ENCODE measurements at regions not wholly inside any gene's neighbourhood (a gene's known extent, or its start where the extent isn't known, plus 50 kb on each side); places are given as distances from the start of the nearest gene placed in this dataset.
"Not testable (repeated sequence)": the region's sequence is repeated elsewhere in the genome, so short reads cannot be mapped to it uniquely, and the experiment has no call there.

GRCh38 chr13:50291611-50292010 lies 276.4 kb downstream of the KCNRG start:
- H3K36me3 ChIP-seq (ENCODE audit: control insufficient read depth in 4 of 4, insufficient read depth in 4 of 4, low read length in 4 of 4) = no peaks in the 10 kb centered on the region
- DNase-seq (no peak), ATAC-seq (ENCODE audit: insufficient read depth, low FRiP score) (no peak)
- H3K9me3 ChIP-seq (ENCODE audit: control insufficient read depth in 4 of 4, insufficient read depth in 3 of 4, low read length in 3 of 4) = no peaks in the 10 kb centered on the region
- H3K4me3 ChIP-seq = no peak overlapping the region
- no peak for TF ChIP-seq CTCF (IDR thresholded peaks at IDR 0.05; ENCODE audit: control extremely low read depth, extremely low read depth)
- H3K9ac ChIP-seq (ENCODE audit: insufficient read depth in 1 of 2, low read length in 2 of 2) = no peak overlapping the region
- H3K27me3 ChIP-seq (ENCODE audit: control insufficient read depth in 3 of 3, insufficient read depth in 3 of 3, low read length in 2 of 3) = no peaks in the 10 kb centered on the region
- H3K4me1 ChIP-seq (ENCODE audit: control insufficient read depth in 5 of 5, insufficient read depth in 5 of 5, low read length in 5 of 5) = peaks cover 0 to 2% (median 0%) of the 10 kb centered on the region in 5 donors
- WGBS, 2 donors = 87 to 94% methylated on average over 2 of the region's 2 CpGs
- no peak overlapping the region for H3K27ac ChIP-seq (ENCODE audit: low read depth in 1 of 2, low read length in 1 of 2)

- H3K27ac ChIP-seq (ENCODE audit: low read depth in 1 of 2, low read length in 1 of 2) = no peak overlapping the region
- no peaks in the 10 kb centered on the region for H3K36me3 ChIP-seq (ENCODE audit: control insufficient read depth in 4 of 4, insufficient read depth in 4 of 4, low read length in 4 of 4)
- no peaks in the 10 kb centered on the region for H3K27me3 ChIP-seq (ENCODE audit: control insufficient read depth in 3 of 3, insufficient read depth in 3 of 3, low read length in 2 of 3)
- no peak overlapping the region for H3K4me3 ChIP-seq
- TF ChIP-seq CTCF (IDR thresholded peaks at IDR 0.05; ENCODE audit: control extremely low read depth, extremely low read depth) = no peak
- 37 to 50% methylated on average over 1 of the region's 1 CpG for WGBS, 2 donors
- H3K4me1 ChIP-seq (ENCODE audit: control insufficient read depth in 5 of 5, insufficient read depth in 5 of 5, low read length in 5 of 5) = peaks cover 0 to 2% (median 0%) of the 10 kb centered on the region in 5 donors
- DNase-seq = no peak
- no peak for ATAC-seq (ENCODE audit: insufficient read depth, low FRiP score)
- no peaks in the 10 kb centered on the region for H3K9me3 ChIP-seq (ENCODE audit: control insufficient read depth in 4 of 4, insufficient read depth in 3 of 4, low read length in 3 of 4)
- no peak overlapping the region for H3K9ac ChIP-seq (ENCODE audit: insufficient read depth in 1 of 2, low read length in 2 of 2)
These were observed 276.8 kb downstream of the KCNRG start for GRCh38 chr13:50292081-50292480.

- H3K36me3 ChIP-seq (ENCODE audit: control insufficient read depth in 4 of 4, insufficient read depth in 4 of 4, low read length in 4 of 4); H3K9ac ChIP-seq (ENCODE audit: insufficient read depth in 1 of 2, low read length in 2 of 2); H3K27me3 ChIP-seq (ENCODE audit: control insufficient read depth in 3 of 3, insufficient read depth in 3 of 3, low read length in 2 of 3); DNase-seq; H3K9me3 ChIP-seq (ENCODE audit: control insufficient read depth in 4 of 4, insufficient read depth in 3 of 4, low read length in 3 of 4); H3K27ac ChIP-seq (ENCODE audit: low read depth in 1 of 2, low read length in 1 of 2); H3K4me1 ChIP-seq (ENCODE audit: control insufficient read depth in 5 of 5, insufficient read depth in 5 of 5, low read length in 5 of 5); ATAC-seq (ENCODE audit: insufficient read depth, low FRiP score); H3K4me3 ChIP-seq: not testable (repeated sequence)
- WGBS, 2 donors = 65 to 93% methylated on average over 4 of the region's 4 CpGs
These were observed 279.2 kb downstream of the KCNRG start for GRCh38 chr13:50294425-50294824.

- ATAC-seq (ENCODE audit: insufficient read depth, low FRiP score) (no peak), DNase-seq (no peak)
- no peak overlapping the region for H3K4me3 ChIP-seq
- no peak overlapping the region for H3K27ac ChIP-seq (ENCODE audit: low read depth in 1 of 2, low read length in 1 of 2)
- no peak overlapping the region for H3K9ac ChIP-seq (ENCODE audit: insufficient read depth in 1 of 2, low read length in 2 of 2)
- no peaks in the 10 kb centered on the region for H3K4me1 ChIP-seq (ENCODE audit: control insufficient read depth in 5 of 5, insufficient read depth in 5 of 5, low read length in 5 of 5)
- no peaks in the 10 kb centered on the region for H3K9me3 ChIP-seq (ENCODE audit: control insufficient read depth in 4 of 4, insufficient read depth in 3 of 4, low read length in 3 of 4)
- no peaks in the 10 kb centered on the region for H3K27me3 ChIP-seq (ENCODE audit: control insufficient read depth in 3 of 3, insufficient read depth in 3 of 3, low read length in 2 of 3)
- H3K36me3 ChIP-seq (ENCODE audit: control insufficient read depth in 4 of 4, insufficient read depth in 4 of 4, low read length in 4 of 4) = no peaks in the 10 kb centered on the region
- 79 to 88% methylated on average over 3 of the region's 3 CpGs for WGBS, 2 donors
- no peak for TF ChIP-seq CTCF (IDR thresholded peaks at IDR 0.05; ENCODE audit: control extremely low read depth, extremely low read depth)
These were observed 284.5 kb downstream of the KCNRG start for GRCh38 chr13:50299546-50300249.

Data from lung (tissue), 11 donors.